Hepatocyte (in vitro differentiated cells): ENCODE measurements at regions not wholly inside any gene's neighbourhood (a gene's known extent, or its start where the extent isn't known, plus 50 kb on each side); places are given as distances from the start of the nearest gene placed in this dataset.

Source experiments
- DNase-seq: peaks from one replicate; pipeline ENCODE4 v3.0.0-alpha.2; 2016; ENCODE audit warnings: low spot score
- H2AFZ ChIP-seq: fragments of 200-600 bp; sonication (generic); 2 replicates; pipeline ENCODE4 v1.6.0; 2016; ENCODE audit warnings: antibody characterized with exemption, mild to moderate bottlenecking
- H3K27ac ChIP-seq: fragments of 200-600 bp; sonication (generic); 2 replicates; pipeline ENCODE4 v1.5.1; 2016; ENCODE audit warnings: mild to moderate bottlenecking
- H3K27me3 ChIP-seq: fragments of 200-600 bp; sonication (generic); 2 replicates; pipeline ENCODE4 v1.6.1; 2016
- H3K36me3 ChIP-seq: fragments of 200-600 bp; sonication (generic); replicated peaks from 2 replicates; pipeline ENCODE4 v1.5.1; 2016; ENCODE audit warnings: low read depth; ENCODE audit not compliant: insufficient read depth
- H3K4me1 ChIP-seq: fragments of 200-600 bp; sonication (generic); 2 replicates; pipeline ENCODE4 v1.5.1; 2016; ENCODE audit warnings: mild to moderate bottlenecking, moderate library complexity; ENCODE audit not compliant: insufficient read depth
- H3K4me2 ChIP-seq: fragments of 200-600 bp; sonication (generic); 2 replicates; pipeline ENCODE4 v1.6.0; 2016
- H3K4me3 ChIP-seq: fragments of 200-600 bp; sonication (generic); 2 replicates; pipeline ENCODE4 v1.5.1; 2016; ENCODE audit warnings: mild to moderate bottlenecking
- H3K79me2 ChIP-seq: fragments of 200-600 bp; sonication (generic); 2 replicates; pipeline ENCODE4 v1.6.0; 2017; ENCODE audit warnings: mild to moderate bottlenecking
- H3K9me2 ChIP-seq: fragments of 200-600 bp; sonication (generic); replicated peaks from 2 replicates; pipeline ENCODE4 v1.6.0; 2017; ENCODE audit warnings: mild to moderate bottlenecking; ENCODE audit not compliant: insufficient read depth
- H3K9me3 ChIP-seq: fragments of 200-600 bp; sonication (generic); 2 replicates; pipeline ENCODE4 v1.5.1; 2016; ENCODE audit warnings: low read depth, mild to moderate bottlenecking
- H4K20me1 ChIP-seq: fragments of 200-600 bp; sonication (generic); 2 replicates; pipeline ENCODE4 v1.6.0; 2016; ENCODE audit warnings: mild to moderate bottlenecking; ENCODE audit not compliant: insufficient read depth, poor library complexity, severe bottlenecking
- EZH2 ChIP-seq: fragments of 200-600 bp; sonication (generic); IDR thresholded peaks from 2 replicates; pipeline ENCODE4 v1.6.1; 2016; ENCODE audit warnings: antibody characterized with exemption, mild to moderate bottlenecking, borderline replicate concordance
- EZH2phosphoT487 ChIP-seq: fragments of 200-600 bp; sonication (generic); IDR thresholded peaks from one replicate; pipeline ENCODE4 v1.6.1; 2018; ENCODE audit warnings: antibody characterized with exemption, mild to moderate bottlenecking, low read depth, moderate library complexity; ENCODE audit not compliant: unreplicated experiment, severe bottlenecking
- WGBS: methylation state at CpG from one replicate; pipeline ENCODE4 v1.1.6; 2016; ENCODE audit warnings: low lambda C conversion rate; ENCODE audit errors: missing lambda C conversion rate; 5-methylcytosine and 5-hydroxymethylcytosine counted together
- TF ChIP-seq, protein P1 (sequence below): fragments of 200-600 bp; sonication (generic); IDR thresholded peaks from 2 replicates; pipeline ENCODE4 v1.5.1; 2016; ENCODE audit warnings: antibody characterized with exemption, mild to moderate bottlenecking; ENCODE audit not compliant: poor library complexity

DNA sequence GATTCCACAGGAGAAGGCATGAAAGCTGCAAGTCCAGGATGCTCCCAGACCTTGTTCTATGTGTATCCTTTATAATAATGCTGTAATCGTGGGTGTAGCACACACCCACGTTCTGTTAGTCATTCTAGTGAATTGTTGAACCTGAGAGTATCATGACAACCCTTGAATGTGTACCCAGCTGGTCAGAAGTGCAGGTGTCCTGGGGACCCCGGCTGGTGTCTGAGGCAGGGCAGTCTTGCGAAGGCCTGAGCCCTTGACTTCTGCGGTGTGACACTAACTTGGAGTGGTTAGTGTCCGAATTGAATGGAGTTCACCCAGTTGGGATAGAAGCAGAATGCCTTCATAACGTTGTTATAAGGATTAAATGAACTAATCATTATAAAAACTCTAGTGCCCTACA, 218.0 kb upstream of the TNRC6C start:
- Histone ChIP-seq H3K27me3 (no peaks in the 10 kb centered on the region), H3K4me2 (no peak overlapping the region), H3K4me1 (peaks cover 10% of the 10 kb centered on the region), H3K9me3 (no peaks in the 10 kb centered on the region), H3K27ac (no peak overlapping the region), H2AFZ (no peak overlapping the region), H3K79me2 (no peaks in the 10 kb centered on the region), H3K4me3 (no peak overlapping the region), H4K20me1 (no peaks in the 10 kb centered on the region), H3K36me3 (no peaks in the 10 kb centered on the region), H3K9me2 (no peaks in the 10 kb centered on the region)
- no peak for DNase-seq
- TF ChIP-seq, protein P1, sequence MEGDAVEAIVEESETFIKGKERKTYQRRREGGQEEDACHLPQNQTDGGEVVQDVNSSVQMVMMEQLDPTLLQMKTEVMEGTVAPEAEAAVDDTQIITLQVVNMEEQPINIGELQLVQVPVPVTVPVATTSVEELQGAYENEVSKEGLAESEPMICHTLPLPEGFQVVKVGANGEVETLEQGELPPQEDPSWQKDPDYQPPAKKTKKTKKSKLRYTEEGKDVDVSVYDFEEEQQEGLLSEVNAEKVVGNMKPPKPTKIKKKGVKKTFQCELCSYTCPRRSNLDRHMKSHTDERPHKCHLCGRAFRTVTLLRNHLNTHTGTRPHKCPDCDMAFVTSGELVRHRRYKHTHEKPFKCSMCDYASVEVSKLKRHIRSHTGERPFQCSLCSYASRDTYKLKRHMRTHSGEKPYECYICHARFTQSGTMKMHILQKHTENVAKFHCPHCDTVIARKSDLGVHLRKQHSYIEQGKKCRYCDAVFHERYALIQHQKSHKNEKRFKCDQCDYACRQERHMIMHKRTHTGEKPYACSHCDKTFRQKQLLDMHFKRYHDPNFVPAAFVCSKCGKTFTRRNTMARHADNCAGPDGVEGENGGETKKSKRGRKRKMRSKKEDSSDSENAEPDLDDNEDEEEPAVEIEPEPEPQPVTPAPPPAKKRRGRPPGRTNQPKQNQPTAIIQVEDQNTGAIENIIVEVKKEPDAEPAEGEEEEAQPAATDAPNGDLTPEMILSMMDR, result no peak
- TF ChIP-seq EZH2 (no peak), EZH2phosphoT487 (no peak)
- 93% methylated on average over 7 of the region's 7 CpGs for WGBS

DNA sequence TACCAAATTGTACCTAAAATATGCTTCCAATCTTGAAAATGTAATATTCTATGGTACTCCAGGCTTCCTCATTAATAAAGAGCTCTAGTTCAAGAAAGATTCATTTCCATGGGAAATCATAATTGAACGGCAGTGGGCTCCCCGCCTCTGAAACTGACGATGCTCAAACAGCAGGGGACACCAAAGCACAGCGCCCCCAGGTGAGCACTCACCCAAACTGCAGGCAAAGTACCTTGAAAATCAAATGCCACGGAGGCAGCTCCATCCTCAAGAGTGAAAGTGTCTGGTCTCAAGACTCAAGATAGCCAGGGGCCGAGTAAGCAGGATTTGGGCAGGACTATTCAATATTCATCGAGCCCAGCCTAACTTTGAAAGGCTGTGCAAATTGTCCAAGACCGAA, 217.4 kb upstream of the TNRC6C start:
- Histone ChIP-seq H3K4me1 (peaks cover 7% of the 10 kb centered on the region), H3K79me2 (no peaks in the 10 kb centered on the region), H3K27me3 (no peaks in the 10 kb centered on the region), H4K20me1 (no peaks in the 10 kb centered on the region), H3K9me2 (no peaks in the 10 kb centered on the region), H3K9me3 (no peaks in the 10 kb centered on the region), H3K4me3 (no peak overlapping the region), H3K4me2 (no peak overlapping the region), H2AFZ (no peak overlapping the region), H3K36me3 (no peaks in the 10 kb centered on the region), H3K27ac (no peak overlapping the region)
- WGBS, result 46% methylated on average over 8 of the region's 8 CpGs
- DNase-seq, result no peak
- no peak for TF ChIP-seq EZH2phosphoT487
- TF ChIP-seq, protein P1, result peak; percentile 26
- no peak for TF ChIP-seq EZH2

DNA sequence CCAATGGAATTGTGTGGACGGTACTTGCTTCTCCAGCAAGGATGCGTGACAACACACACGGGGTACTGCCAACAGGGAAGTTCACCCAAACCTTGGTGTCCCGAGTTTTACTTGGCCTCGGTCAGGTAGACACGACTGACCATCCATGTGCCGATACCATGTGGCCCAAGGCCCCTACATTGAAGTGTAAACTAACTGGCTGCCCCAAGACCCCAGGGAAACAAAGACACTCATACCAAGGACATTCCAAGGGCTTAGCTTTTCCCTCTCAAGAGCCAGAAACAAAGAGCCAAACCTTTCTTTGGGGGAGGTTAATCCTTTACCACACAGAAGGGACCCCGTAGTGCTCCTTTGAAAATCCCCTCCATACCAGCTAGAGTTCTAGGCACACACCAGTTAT, 215.9 kb upstream of the TNRC6C start:
- peaks cover 11% of the 10 kb centered on the region for H3K4me1 ChIP-seq
- no peaks in the 10 kb centered on the region for H4K20me1 ChIP-seq
- no peak overlapping the region for H3K27ac ChIP-seq
- no peaks in the 10 kb centered on the region for H3K27me3 ChIP-seq
- no peaks in the 10 kb centered on the region for H3K36me3 ChIP-seq
- H3K9me3 ChIP-seq, result no peaks in the 10 kb centered on the region
- no peak for TF ChIP-seq EZH2
- TF ChIP-seq EZH2phosphoT487, result no peak
- TF ChIP-seq, protein P1, result no peak
- no peaks in the 10 kb centered on the region for H3K9me2 ChIP-seq
- 75% methylated on average over 8 of the region's 8 CpGs for WGBS
- no peaks in the 10 kb centered on the region for H3K79me2 ChIP-seq
- DNase-seq, result no peak
- no peak overlapping the region for H3K4me3 ChIP-seq
- H2AFZ ChIP-seq, result no peak overlapping the region
- H3K4me2 ChIP-seq, result no peak overlapping the region
